Gastroesophageal sphincter (tissue), 3 donors: ENCODE measurements at regions not wholly inside any gene's neighbourhood (a gene's known extent, or its start where the extent isn't known, plus 50 kb on each side); places are given as distances from the start of the nearest gene placed in this dataset.

Source experiments
- CTCF ChIP-seq, 4 experiments: fragments of 200-600 bp in 2 of 4; fragments of 450-650 bp in 2 of 4; sonication (generic) in 1 of 4; IDR thresholded peaks; one replicate each; pipeline ENCODE4 v1.5.1; 2017 to 2019; ENCODE audit warnings: antibody characterized with exemption in 4 of 4, mild to moderate bottlenecking in 2 of 4, moderate library complexity in 2 of 4
- POLR2AphosphoS5 ChIP-seq: sonication (generic); formaldehyde crosslinking; IDR thresholded peaks from one replicate; pipeline ENCODE4 v1.6.1; 2017; ENCODE audit warnings: antibody characterized with exemption

- no peak for TF ChIP-seq CTCF (IDR thresholded peaks at IDR 0.05)
- no peak for TF ChIP-seq POLR2AphosphoS5
Observed at GRCh38 chr9:79334711-79335110, 237.1 kb upstream of the TLE4 start.
